ENCODE measurements at regions not wholly inside any gene's neighbourhood (a gene's known extent, or its start where the extent isn't known, plus 50 kb on each side); places are given as distances from the start of the nearest gene placed in this dataset.
A peak's percentile ranks its signal among the peaks of the same experiment; 100 is the strongest.
"Not testable (repeated sequence)": the region's sequence is repeated elsewhere in the genome, so short reads cannot be mapped to it uniquely, and the experiment has no call there.

- no peak for DNase-seq (ENCODE audit: low spot score)
Measured at GRCh38 chr4:84110040-84110439, 389.1 kb downstream of the NKX6-1 start.

GRCh38 chr4:84101653-84102625, 397.2 kb downstream of the NKX6-1 start:
- not testable (repeated sequence) for DNase-seq (ENCODE audit: low spot score)

GRCh38 chr4:84100071-84100470, 399.0 kb downstream of the NKX6-1 start:
- no peak for DNase-seq (ENCODE audit: low spot score)

GRCh38 chr4:84099599-84099998, 399.5 kb downstream of the NKX6-1 start:
- DNase-seq (ENCODE audit: low spot score), result no peak

GRCh38 chr4:84091266-84091665, 407.8 kb downstream of the NKX6-1 start:
- no peak for DNase-seq (ENCODE audit: low spot score)

- no peak for DNase-seq (ENCODE audit: low spot score)
Measured at GRCh38 chr4:84089652-84090437, 409.2 kb downstream of the NKX6-1 start.

- DNase-seq (ENCODE audit: low spot score), result no peak
Measured at GRCh38 chr4:84085986-84086385, 413.1 kb downstream of the NKX6-1 start.

- peak; percentile 11 for DNase-seq (ENCODE audit: low spot score)
Measured at GRCh38 chr4:84070289-84070688, 428.8 kb downstream of the NKX6-1 start.

GRCh38 chr4:84063619-84064018, 435.5 kb downstream of the NKX6-1 start:
- DNase-seq (ENCODE audit: low spot score), result no peak

- no peak for DNase-seq (ENCODE audit: low spot score)
Measured at GRCh38 chr4:84058201-84058600, 440.9 kb downstream of the NKX6-1 start.

- DNase-seq (ENCODE audit: low spot score), result peak; percentile 38
Measured at GRCh38 chr4:84051639-84052038, 447.5 kb downstream of the NKX6-1 start.

GRCh38 chr4:84051089-84051488, 448.0 kb downstream of the NKX6-1 start:
- DNase-seq (ENCODE audit: low spot score), result no peak

- peak; percentile 33 for DNase-seq (ENCODE audit: low spot score)
Measured at GRCh38 chr4:84050015-84050414, 449.1 kb downstream of the NKX6-1 start.

- no peak for DNase-seq (ENCODE audit: low spot score)
Measured at GRCh38 chr4:84046551-84046950, 452.5 kb downstream of the NKX6-1 start.

GRCh38 chr4:84041426-84041825, 457.7 kb downstream of the NKX6-1 start:
- no peak for DNase-seq (ENCODE audit: low spot score)

- no peak for DNase-seq (ENCODE audit: low spot score)
Measured at GRCh38 chr4:84035568-84035967, 463.5 kb downstream of the NKX6-1 start.

- no peak for DNase-seq (ENCODE audit: low spot score)
Measured at GRCh38 chr4:84032372-84032771, 466.7 kb downstream of the NKX6-1 start.

- no peak for DNase-seq (ENCODE audit: low spot score)
Measured at GRCh38 chr4:84031401-84031800, 467.7 kb downstream of the NKX6-1 start.

GRCh38 chr4:84028340-84028739, 470.8 kb downstream of the NKX6-1 start:
- DNase-seq (ENCODE audit: low spot score), result no peak

GRCh38 chr4:84024405-84024804, 474.7 kb downstream of the NKX6-1 start:
- no peak for DNase-seq (ENCODE audit: low spot score)

GRCh38 chr4:84022564-84022963, 476.5 kb downstream of the NKX6-1 start:
- no peak for DNase-seq (ENCODE audit: low spot score)

- no peak for DNase-seq (ENCODE audit: low spot score)
Measured at GRCh38 chr4:84019626-84020025, 479.5 kb downstream of the NKX6-1 start.

- no peak for DNase-seq (ENCODE audit: low spot score)
Measured at GRCh38 chr4:84003046-84003445, 467.1 kb downstream of the GPAT3 start.
